Peyer's patch (tissue), 4 donors: ENCODE measurements at regions not wholly inside any gene's neighbourhood (a gene's known extent, or its start where the extent isn't known, plus 50 kb on each side); places are given as distances from the start of the nearest gene placed in this dataset.

Experiments
- POLR2A ChIP-seq, 2 donors: fragments of 450-650 bp; IDR thresholded peaks; one replicate each; pipeline ENCODE4 v1.5.1; 2017; ENCODE audit warnings: antibody characterized with exemption in 2 of 2, mild to moderate bottlenecking in 2 of 2, moderate library complexity in 2 of 2
- TF ChIP-seq, protein P1 (sequence below), 6 experiments: fragments of 450-650 bp in 4 of 6; fragments of 200-600 bp in 2 of 6; sonication (generic) in 1 of 6; IDR thresholded peaks; one replicate each; pipeline ENCODE4 v1.5.1; 2017 to 2019; ENCODE audit warnings: antibody characterized with exemption in 6 of 6, mild to moderate bottlenecking in 3 of 6, moderate library complexity in 1 of 6

- TF ChIP-seq, protein P1, sequence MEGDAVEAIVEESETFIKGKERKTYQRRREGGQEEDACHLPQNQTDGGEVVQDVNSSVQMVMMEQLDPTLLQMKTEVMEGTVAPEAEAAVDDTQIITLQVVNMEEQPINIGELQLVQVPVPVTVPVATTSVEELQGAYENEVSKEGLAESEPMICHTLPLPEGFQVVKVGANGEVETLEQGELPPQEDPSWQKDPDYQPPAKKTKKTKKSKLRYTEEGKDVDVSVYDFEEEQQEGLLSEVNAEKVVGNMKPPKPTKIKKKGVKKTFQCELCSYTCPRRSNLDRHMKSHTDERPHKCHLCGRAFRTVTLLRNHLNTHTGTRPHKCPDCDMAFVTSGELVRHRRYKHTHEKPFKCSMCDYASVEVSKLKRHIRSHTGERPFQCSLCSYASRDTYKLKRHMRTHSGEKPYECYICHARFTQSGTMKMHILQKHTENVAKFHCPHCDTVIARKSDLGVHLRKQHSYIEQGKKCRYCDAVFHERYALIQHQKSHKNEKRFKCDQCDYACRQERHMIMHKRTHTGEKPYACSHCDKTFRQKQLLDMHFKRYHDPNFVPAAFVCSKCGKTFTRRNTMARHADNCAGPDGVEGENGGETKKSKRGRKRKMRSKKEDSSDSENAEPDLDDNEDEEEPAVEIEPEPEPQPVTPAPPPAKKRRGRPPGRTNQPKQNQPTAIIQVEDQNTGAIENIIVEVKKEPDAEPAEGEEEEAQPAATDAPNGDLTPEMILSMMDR (IDR thresholded peaks at IDR 0.05), result no peak
- TF ChIP-seq POLR2A (IDR thresholded peaks at IDR 0.05), result no peak
Measured at GRCh38 chr18:71456206-71456605, 1087.9 kb downstream of the CBLN2 start.
